ENCODE measurements at regions not wholly inside any gene's neighbourhood (a gene's known extent, or its start where the extent isn't known, plus 50 kb on each side); places are given as distances from the start of the nearest gene placed in this dataset.
A peak's percentile ranks its signal among the peaks of the same experiment; 100 is the strongest.

GRCh38 chr1:224846119-224846907 lies 83.2 kb upstream of the DNAH14 start:
- DNase-seq, result no peak

- no peak for DNase-seq
Measured at GRCh38 chr1:224850446-224850845, 79.0 kb upstream of the DNAH14 start.

- DNase-seq, result peak; percentile 47
Measured at GRCh38 chr1:224851210-224851847, 78.1 kb upstream of the DNAH14 start.

GRCh38 chr1:224851848-224852261 lies 77.6 kb upstream of the DNAH14 start:
- no peak for DNase-seq

GRCh38 chr1:224852901-224853568 lies 76.4 kb upstream of the DNAH14 start:
- peak; percentile 63 for DNase-seq

GRCh38 chr1:224856973-224857372 lies 72.5 kb upstream of the DNAH14 start:
- no peak for DNase-seq

- no peak for DNase-seq
Measured at GRCh38 chr1:224859651-224860050, 69.8 kb upstream of the DNAH14 start.

GRCh38 chr1:224860488-224861338 lies 68.8 kb upstream of the DNAH14 start:
- DNase-seq, result no peak

- DNase-seq, result no peak
Measured at GRCh38 chr1:224861339-224861716, 68.1 kb upstream of the DNAH14 start.

- no peak for DNase-seq
Measured at GRCh38 chr1:224863486-224863885, 66.0 kb upstream of the DNAH14 start.

- DNase-seq, result no peak
Measured at GRCh38 chr1:224864006-224864405, 65.5 kb upstream of the DNAH14 start.

- no peak for DNase-seq
Measured at GRCh38 chr1:224865510-224865909, 64.0 kb upstream of the DNAH14 start.

- DNase-seq, result no peak
Measured at GRCh38 chr1:224866940-224867339, 62.5 kb upstream of the DNAH14 start.

GRCh38 chr1:224867715-224868114 lies 61.8 kb upstream of the DNAH14 start:
- DNase-seq, result no peak

- no peak for DNase-seq
Measured at GRCh38 chr1:224872832-224873433, 56.5 kb upstream of the DNAH14 start.

GRCh38 chr1:224873434-224874369 lies 55.8 kb upstream of the DNAH14 start:
- DNase-seq, result no peak

GRCh38 chr1:224874775-224875174 lies 54.7 kb upstream of the DNAH14 start:
- DNase-seq, result peak; percentile 35

GRCh38 chr1:224879162-224879803 lies 50.2 kb upstream of the DNAH14 start:
- DNase-seq, result no peak
